ES-I3 (cell line): ENCODE measurements at regions not wholly inside any gene's neighbourhood (a gene's known extent, or its start where the extent isn't known, plus 50 kb on each side); places are given as distances from the start of the nearest gene placed in this dataset.

ENCODE experiments used
- H3K36me3 ChIP-seq: 2 replicates; pipeline ENCODE4 v1.6.1; 2013; ENCODE audit warnings: mild to moderate bottlenecking, low read length, control low read depth, moderate library complexity; ENCODE audit not compliant: insufficient read depth
- H3K4me1 ChIP-seq: 2 replicates; pipeline ENCODE4 v1.6.1; 2013; ENCODE audit warnings: mild to moderate bottlenecking, control low read depth, low read length; ENCODE audit not compliant: insufficient read depth
- H3K9ac ChIP-seq: 2 replicates; pipeline ENCODE4 v1.6.1; 2013; ENCODE audit warnings: low read depth, mild to moderate bottlenecking, low read length, moderate library complexity
- H3K9me3 ChIP-seq: 2 replicates; pipeline ENCODE4 v1.6.1; 2013; ENCODE audit warnings: mild to moderate bottlenecking, low read length, moderate library complexity; ENCODE audit not compliant: control insufficient read depth, insufficient read depth

GRCh38 chr1:164308101-164308500 is 250.9 kb upstream of the PBX1 start:
- no peak overlapping the region for H3K9ac ChIP-seq
- H3K36me3 ChIP-seq = no peaks in the 10 kb centered on the region
- H3K9me3 ChIP-seq = no peaks in the 10 kb centered on the region
- H3K4me1 ChIP-seq = peaks cover 7% of the 10 kb centered on the region; the same call in 1 of the 2 replicates

GRCh38 chr1:164310166-164310565 is 248.8 kb upstream of the PBX1 start:
- H3K4me1 ChIP-seq = peaks cover 7% of the 10 kb centered on the region; the same call in 1 of the 2 replicates
- no peaks in the 10 kb centered on the region for H3K9me3 ChIP-seq
- H3K9ac ChIP-seq = no peak overlapping the region
- H3K36me3 ChIP-seq = no peaks in the 10 kb centered on the region

GRCh38 chr1:164311377-164311776 is 247.6 kb upstream of the PBX1 start:
- Histone ChIP-seq H3K9ac (no peak overlapping the region), H3K9me3 (no peaks in the 10 kb centered on the region), H3K4me1 (peaks cover 7% of the 10 kb centered on the region; the same call in 1 of the 2 replicates), H3K36me3 (no peaks in the 10 kb centered on the region)

GRCh38 chr1:164320790-164321731 is 237.9 kb upstream of the PBX1 start:
- no peaks in the 10 kb centered on the region for H3K9me3 ChIP-seq
- peak overlapping the region; percentile 66 for H3K9ac ChIP-seq
- peaks cover 5% of the 10 kb centered on the region; the same call in 1 of the 2 replicates for H3K4me1 ChIP-seq
- no peaks in the 10 kb centered on the region for H3K36me3 ChIP-seq

GRCh38 chr1:164325786-164326185 is 233.2 kb upstream of the PBX1 start:
- peaks cover under 1% of the 10 kb centered on the region; the same call in 1 of the 2 replicates for H3K4me1 ChIP-seq
- H3K36me3 ChIP-seq = no peaks in the 10 kb centered on the region
- H3K9me3 ChIP-seq = no peaks in the 10 kb centered on the region
- no peak overlapping the region for H3K9ac ChIP-seq

GRCh38 chr1:164333387-164333786 is 225.6 kb upstream of the PBX1 start:
- H3K4me1 ChIP-seq = no peaks in the 10 kb centered on the region
- H3K36me3 ChIP-seq = no peaks in the 10 kb centered on the region
- no peak overlapping the region for H3K9ac ChIP-seq
- no peaks in the 10 kb centered on the region for H3K9me3 ChIP-seq

- Histone ChIP-seq H3K9me3 (no peaks in the 10 kb centered on the region; the same call in 1 of the 2 replicates), H3K4me1 (no peaks in the 10 kb centered on the region), H3K9ac (no peak overlapping the region), H3K36me3 (no peaks in the 10 kb centered on the region)
These were observed 221.6 kb upstream of the PBX1 start for GRCh38 chr1:164337394-164337793.

GRCh38 chr1:164337885-164338284 is 221.1 kb upstream of the PBX1 start:
- Histone ChIP-seq H3K9me3 (no peaks in the 10 kb centered on the region; the same call in 1 of the 2 replicates), H3K4me1 (no peaks in the 10 kb centered on the region), H3K9ac (no peak overlapping the region), H3K36me3 (no peaks in the 10 kb centered on the region)

GRCh38 chr1:164343189-164343588 is 215.8 kb upstream of the PBX1 start:
- Histone ChIP-seq H3K36me3 (no peaks in the 10 kb centered on the region), H3K9me3 (no peaks in the 10 kb centered on the region; the same call in none of the 2 replicates), H3K9ac (no peak overlapping the region), H3K4me1 (no peaks in the 10 kb centered on the region)

- Histone ChIP-seq H3K9me3 (peaks cover 3% of the 10 kb centered on the region; the same call in 1 of the 2 replicates), H3K36me3 (no peaks in the 10 kb centered on the region), H3K9ac (no peak overlapping the region), H3K4me1 (no peaks in the 10 kb centered on the region)
These were observed 211.0 kb upstream of the PBX1 start for GRCh38 chr1:164347980-164348379.

GRCh38 chr1:164356511-164356910 is 202.5 kb upstream of the PBX1 start:
- H3K9ac ChIP-seq = no peak overlapping the region
- no peaks in the 10 kb centered on the region for H3K36me3 ChIP-seq
- no peaks in the 10 kb centered on the region for H3K4me1 ChIP-seq
- no peaks in the 10 kb centered on the region for H3K9me3 ChIP-seq

GRCh38 chr1:164360265-164360664 is 198.7 kb upstream of the PBX1 start:
- Histone ChIP-seq H3K36me3 (no peaks in the 10 kb centered on the region), H3K4me1 (no peaks in the 10 kb centered on the region), H3K9ac (no peak overlapping the region), H3K9me3 (no peaks in the 10 kb centered on the region)

- H3K9me3 ChIP-seq = no peaks in the 10 kb centered on the region
- no peaks in the 10 kb centered on the region for H3K4me1 ChIP-seq
- no peaks in the 10 kb centered on the region for H3K36me3 ChIP-seq
- no peak overlapping the region for H3K9ac ChIP-seq
These were observed 197.1 kb upstream of the PBX1 start for GRCh38 chr1:164361927-164362326.

GRCh38 chr1:164363980-164364379 is 195.0 kb upstream of the PBX1 start:
- Histone ChIP-seq H3K36me3 (no peaks in the 10 kb centered on the region), H3K4me1 (no peaks in the 10 kb centered on the region), H3K9me3 (no peaks in the 10 kb centered on the region), H3K9ac (no peak overlapping the region)

- Histone ChIP-seq H3K4me1 (no peaks in the 10 kb centered on the region), H3K9me3 (no peaks in the 10 kb centered on the region), H3K9ac (no peak overlapping the region), H3K36me3 (no peaks in the 10 kb centered on the region)
These were observed 193.0 kb upstream of the PBX1 start for GRCh38 chr1:164366014-164366413.
